OCI-LY1 (cell line): ENCODE measurements at regions not wholly inside any gene's neighbourhood (a gene's known extent, or its start where the extent isn't known, plus 50 kb on each side); places are given as distances from the start of the nearest gene placed in this dataset.
A peak's percentile ranks its signal among the peaks of the same experiment; 100 is the strongest.
"Not testable (repeated sequence)": the region's sequence is repeated elsewhere in the genome, so short reads cannot be mapped to it uniquely, and the experiment has no call there.

Experiments
- H2AFZ ChIP-seq: fragments of 200-600 bp; sonication (generic), shearing (Covaris generic); 2 replicates; pipeline ENCODE4 v1.6.0; 2014; ENCODE audit warnings: antibody characterized with exemption, mild to moderate bottlenecking, low read length
- H3F3A ChIP-seq: fragments of 200-600 bp; sonication (generic), shearing (Covaris generic); 2 replicates; pipeline ENCODE4 v1.6.0; 2014; ENCODE audit warnings: mild to moderate bottlenecking, antibody characterized with exemption, low read length, moderate library complexity; ENCODE audit not compliant: insufficient read depth
- H3K27ac ChIP-seq: fragments of 200-600 bp; sonication (generic); 2 replicates; pipeline ENCODE4 v1.5.1; 2014; ENCODE audit warnings: low read length, mixed run types, mild to moderate bottlenecking, low read depth; ENCODE audit not compliant: poor library complexity, severe bottlenecking
- H3K27me3 ChIP-seq: fragments of 200-600 bp; sonication (generic); 2 replicates; pipeline ENCODE4 v1.6.0; 2014; ENCODE audit warnings: antibody characterized with exemption, mild to moderate bottlenecking, low read length, moderate library complexity; ENCODE audit not compliant: insufficient read depth
- H3K36me3 ChIP-seq: fragments of 200-600 bp; sonication (generic); 2 replicates; pipeline ENCODE4 v1.6.1; 2014; ENCODE audit warnings: mild to moderate bottlenecking, antibody characterized with exemption, low read length, moderate library complexity, mixed read lengths; ENCODE audit not compliant: insufficient read depth
- H3K4me1 ChIP-seq: fragments of 200-600 bp; sonication (generic); 2 replicates; pipeline ENCODE4 v1.5.1; 2014; ENCODE audit warnings: mild to moderate bottlenecking, low read length, moderate library complexity; ENCODE audit not compliant: insufficient read depth, severe bottlenecking
- H3K4me2 ChIP-seq: fragments of 200-600 bp; sonication (generic), shearing (Covaris generic); 2 replicates; pipeline ENCODE4 v1.6.1; 2014; ENCODE audit warnings: low read length
- H3K4me3 ChIP-seq: fragments of 200-600 bp; sonication (generic); 2 replicates; pipeline ENCODE4 v1.5.1; 2014; ENCODE audit warnings: low read length, low read depth, mild to moderate bottlenecking, mixed read lengths; ENCODE audit not compliant: poor library complexity, severe bottlenecking
- H3K79me2 ChIP-seq: fragments of 200-600 bp; shearing (Covaris generic); 2 replicates; pipeline ENCODE4 v1.6.1; 2016; ENCODE audit warnings: mixed run types, low read length, mixed read lengths; ENCODE audit not compliant: insufficient read depth
- H3K9ac ChIP-seq: fragments of 200-600 bp; sonication (generic), shearing (Covaris generic); 2 replicates; pipeline ENCODE4 v1.6.1; 2014; ENCODE audit warnings: mild to moderate bottlenecking, low read length, mixed read lengths
- H3K9me2 ChIP-seq: fragments of 200-600 bp; sonication (generic), shearing (Covaris generic); 2 replicates; pipeline ENCODE4 v1.6.1; 2014; ENCODE audit warnings: low read depth, mild to moderate bottlenecking, low read length, mixed read lengths
- H3K9me3 ChIP-seq: fragments of 200-600 bp; shearing (Covaris generic); 2 replicates; pipeline ENCODE4 v1.6.1; 2014; ENCODE audit warnings: low read length, mixed read lengths
- H4K20me1 ChIP-seq: fragments of 200-600 bp; sonication (generic), shearing (Covaris generic); 2 replicates; pipeline ENCODE4 v1.6.0; 2016; ENCODE audit warnings: mild to moderate bottlenecking, low read length; ENCODE audit not compliant: insufficient read depth
- TF ChIP-seq, protein P1 (sequence below): fragments of 200-600 bp; sonication (generic), shearing (Covaris generic); IDR thresholded peaks from 2 replicates; pipeline ENCODE4 v1.5.1; 2017; ENCODE audit warnings: mild to moderate bottlenecking, antibody characterized with exemption, low read length, moderate library complexity, mixed read lengths

- H3K27ac ChIP-seq, H3K27me3 ChIP-seq, H3K9me2 ChIP-seq, H3K9ac ChIP-seq, H3K4me3 ChIP-seq, H3K4me2 ChIP-seq, H3K79me2 ChIP-seq, H3K4me1 ChIP-seq, H2AFZ ChIP-seq, H4K20me1 ChIP-seq, H3F3A ChIP-seq, H3K9me3 ChIP-seq, H3K36me3 ChIP-seq: not testable (repeated sequence)
- TF ChIP-seq, protein P1, sequence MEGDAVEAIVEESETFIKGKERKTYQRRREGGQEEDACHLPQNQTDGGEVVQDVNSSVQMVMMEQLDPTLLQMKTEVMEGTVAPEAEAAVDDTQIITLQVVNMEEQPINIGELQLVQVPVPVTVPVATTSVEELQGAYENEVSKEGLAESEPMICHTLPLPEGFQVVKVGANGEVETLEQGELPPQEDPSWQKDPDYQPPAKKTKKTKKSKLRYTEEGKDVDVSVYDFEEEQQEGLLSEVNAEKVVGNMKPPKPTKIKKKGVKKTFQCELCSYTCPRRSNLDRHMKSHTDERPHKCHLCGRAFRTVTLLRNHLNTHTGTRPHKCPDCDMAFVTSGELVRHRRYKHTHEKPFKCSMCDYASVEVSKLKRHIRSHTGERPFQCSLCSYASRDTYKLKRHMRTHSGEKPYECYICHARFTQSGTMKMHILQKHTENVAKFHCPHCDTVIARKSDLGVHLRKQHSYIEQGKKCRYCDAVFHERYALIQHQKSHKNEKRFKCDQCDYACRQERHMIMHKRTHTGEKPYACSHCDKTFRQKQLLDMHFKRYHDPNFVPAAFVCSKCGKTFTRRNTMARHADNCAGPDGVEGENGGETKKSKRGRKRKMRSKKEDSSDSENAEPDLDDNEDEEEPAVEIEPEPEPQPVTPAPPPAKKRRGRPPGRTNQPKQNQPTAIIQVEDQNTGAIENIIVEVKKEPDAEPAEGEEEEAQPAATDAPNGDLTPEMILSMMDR: peak; percentile 32; the same call in 1 of the 2 replicates
These were observed 2976.1 kb upstream of the TEKT4 start for GRCh38 chr2:91895091-91895490.

GRCh38 chr2:91917602-91918001 is 2953.6 kb upstream of the TEKT4 start:
- not testable (repeated sequence) for H3K4me3 ChIP-seq, H3K9me3 ChIP-seq, H3K36me3 ChIP-seq, H3K9ac ChIP-seq, H4K20me1 ChIP-seq, H3K27me3 ChIP-seq, H3K79me2 ChIP-seq, H3K27ac ChIP-seq, H3K4me2 ChIP-seq, H3K4me1 ChIP-seq, H3K9me2 ChIP-seq, H2AFZ ChIP-seq, H3F3A ChIP-seq
